Fibroblast of skin of scalp (primary cell): ENCODE measurements at regions not wholly inside any gene's neighbourhood (a gene's known extent, or its start where the extent isn't known, plus 50 kb on each side); places are given as distances from the start of the nearest gene placed in this dataset.

Experiments used
- DNase-seq: peaks from one replicate; pipeline ENCODE4 v3.0.0-alpha.2; 2013

DNA sequence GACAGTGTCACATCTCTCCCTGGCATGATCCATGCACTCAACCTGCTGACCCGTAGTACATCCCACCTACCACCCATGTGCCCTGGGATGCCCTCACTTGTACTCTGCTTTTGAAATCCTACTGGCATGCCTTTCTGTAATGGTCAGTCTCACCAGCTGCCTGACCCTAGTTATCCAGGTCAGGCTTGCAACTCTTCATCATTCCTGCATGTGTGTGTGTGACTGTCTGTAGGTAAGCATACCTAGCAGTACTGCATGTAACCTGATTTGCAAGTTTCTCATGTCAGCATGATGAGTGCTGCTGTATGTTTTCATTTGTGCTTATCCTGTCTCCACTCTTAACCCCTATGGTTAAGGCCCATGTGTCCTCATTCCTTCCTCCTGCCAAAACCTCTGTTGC is 202.0 kb upstream of the MTNR1B start:
- no peak for DNase-seq

DNA sequence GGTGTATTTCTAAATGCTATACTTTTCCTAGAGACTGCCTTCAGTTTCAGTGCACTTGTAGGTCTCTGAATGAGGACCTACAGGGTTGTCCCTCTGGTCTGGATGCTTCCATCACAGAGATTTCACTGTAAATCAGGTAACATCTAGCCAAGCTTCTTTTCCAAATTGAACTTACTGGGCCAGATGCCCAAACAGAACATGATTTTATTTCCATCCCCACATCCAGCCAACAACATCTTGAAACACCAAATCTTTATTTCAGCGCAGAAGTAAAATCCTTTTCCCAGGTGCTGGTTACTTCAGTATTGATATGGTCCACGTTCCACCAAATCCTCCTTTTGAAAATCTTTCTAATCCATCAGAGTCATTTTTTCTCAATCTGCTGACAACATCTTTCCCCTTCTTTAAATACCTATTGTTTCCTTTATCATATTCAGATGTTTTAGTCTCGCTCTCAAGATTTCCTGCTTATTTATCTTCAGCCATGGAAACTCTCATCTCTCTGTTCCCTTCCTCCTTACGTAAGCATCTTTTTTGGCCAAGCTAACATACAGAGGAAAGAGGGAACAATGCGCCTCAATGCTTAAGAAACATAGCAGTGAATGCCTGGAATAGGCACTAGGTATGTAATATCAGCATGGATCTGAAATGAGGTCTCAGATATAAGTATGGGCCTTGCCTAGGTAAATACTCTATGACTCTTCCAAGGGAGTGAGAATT is 201.2 kb upstream of the MTNR1B start:
- no peak for DNase-seq

DNA sequence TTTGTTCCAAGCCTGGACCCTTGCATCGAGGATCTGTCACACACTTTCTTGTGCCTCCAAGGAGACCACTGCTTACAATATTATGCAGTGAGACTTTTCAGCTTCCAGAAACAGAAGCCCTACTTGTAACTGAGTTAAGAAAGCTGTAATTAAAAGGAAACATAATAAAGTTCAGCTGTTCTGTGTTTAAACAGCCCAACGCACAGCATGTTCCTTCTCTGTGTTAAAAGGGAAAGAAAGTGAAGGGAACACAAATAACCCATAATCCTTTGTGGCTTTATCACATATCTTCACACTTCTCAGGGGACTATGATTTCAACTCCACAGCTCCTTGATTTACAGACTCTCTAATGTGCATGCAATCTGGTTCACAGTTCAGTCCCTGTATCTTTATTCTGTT is 200.3 kb upstream of the MTNR1B start:
- DNase-seq: no peak

DNA sequence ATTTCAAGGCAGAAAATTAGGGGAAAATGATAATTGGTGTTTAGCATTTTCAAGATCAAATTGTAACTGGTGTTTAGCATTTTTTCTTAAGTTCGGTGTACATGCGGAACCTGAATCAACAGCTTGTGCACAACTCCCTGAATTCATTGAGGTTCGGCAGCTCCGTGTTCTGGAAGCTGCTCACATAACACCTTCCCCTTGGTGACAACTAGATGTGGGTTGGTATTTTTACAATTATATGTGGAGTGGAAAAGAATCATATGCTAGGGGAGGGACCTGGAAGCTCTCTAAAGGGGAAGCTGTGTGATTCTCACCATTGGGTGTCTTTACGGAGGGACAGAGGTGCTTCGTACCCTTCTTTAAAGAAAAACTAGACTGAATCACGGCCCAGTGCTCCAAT is 199.0 kb upstream of the MTNR1B start:
- no peak for DNase-seq

DNA sequence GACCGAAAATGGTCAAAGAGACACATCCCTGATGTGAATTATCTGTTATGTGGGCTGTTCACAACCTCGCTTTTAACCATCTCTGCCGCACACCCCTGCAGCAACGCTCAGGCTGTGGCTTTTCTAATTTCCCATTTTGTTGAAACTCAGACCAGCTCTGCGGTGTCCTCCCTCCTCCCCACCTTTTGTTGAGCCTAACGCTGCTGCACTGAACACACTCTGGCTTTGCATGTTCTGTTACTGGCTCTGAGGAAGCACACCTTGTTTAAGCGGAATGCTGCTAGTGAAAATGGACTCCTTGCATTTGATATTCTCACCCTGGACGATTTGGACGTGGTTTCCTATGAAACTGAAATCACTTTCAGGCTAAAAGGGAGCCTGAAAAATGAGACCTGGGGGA is 198.5 kb upstream of the MTNR1B start:
- DNase-seq: no peak

DNA sequence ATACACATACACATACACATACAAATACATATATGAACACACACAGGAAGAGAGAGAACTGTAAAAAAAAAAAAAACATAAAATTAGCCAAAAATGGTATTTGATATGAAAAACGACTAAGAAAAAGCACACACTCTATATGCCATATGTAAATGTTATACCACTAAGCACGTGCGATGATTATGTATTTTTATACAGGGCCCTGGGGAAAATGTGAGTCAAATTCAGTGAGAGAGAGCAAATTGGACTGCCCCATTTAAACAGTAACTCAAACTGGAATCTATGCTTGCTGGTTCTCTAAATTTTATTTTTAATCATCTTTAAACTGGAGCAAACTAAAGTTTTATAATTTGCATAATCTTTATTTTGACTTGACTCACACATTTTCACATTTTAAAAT is 197.8 kb upstream of the MTNR1B start:
- no peak for DNase-seq

DNA sequence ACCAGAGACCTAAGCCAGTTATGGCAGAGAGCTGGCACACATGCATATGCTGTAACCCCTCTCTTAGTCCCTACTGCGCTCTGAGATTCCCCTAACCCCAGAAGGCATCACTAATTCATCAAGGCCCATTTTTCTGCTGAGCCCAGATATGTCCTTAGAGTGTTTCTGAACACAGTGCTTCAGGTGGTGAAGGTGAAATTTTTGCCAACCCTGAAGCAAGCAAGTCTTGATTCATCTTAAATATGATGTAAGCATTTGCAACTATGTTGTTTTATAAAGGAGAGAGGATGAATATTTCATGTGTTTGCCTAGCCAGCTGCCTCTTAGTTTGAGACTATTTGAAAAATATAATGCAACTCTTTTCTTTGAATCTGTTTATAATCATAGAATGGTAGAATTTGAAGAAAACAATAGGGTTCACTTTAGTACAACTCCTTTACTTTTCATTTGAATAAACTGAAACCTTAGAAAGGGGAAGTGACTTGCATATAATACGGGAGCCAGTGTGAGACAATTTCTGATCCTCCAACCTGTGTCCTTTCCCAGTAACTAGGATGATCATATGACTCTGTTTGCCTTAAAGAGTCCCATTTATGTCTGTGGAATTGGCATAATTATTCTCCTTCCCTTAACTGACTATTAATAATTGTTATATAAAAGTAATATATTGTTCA is 194.3 kb upstream of the MTNR1B start:
- DNase-seq: no peak

DNA sequence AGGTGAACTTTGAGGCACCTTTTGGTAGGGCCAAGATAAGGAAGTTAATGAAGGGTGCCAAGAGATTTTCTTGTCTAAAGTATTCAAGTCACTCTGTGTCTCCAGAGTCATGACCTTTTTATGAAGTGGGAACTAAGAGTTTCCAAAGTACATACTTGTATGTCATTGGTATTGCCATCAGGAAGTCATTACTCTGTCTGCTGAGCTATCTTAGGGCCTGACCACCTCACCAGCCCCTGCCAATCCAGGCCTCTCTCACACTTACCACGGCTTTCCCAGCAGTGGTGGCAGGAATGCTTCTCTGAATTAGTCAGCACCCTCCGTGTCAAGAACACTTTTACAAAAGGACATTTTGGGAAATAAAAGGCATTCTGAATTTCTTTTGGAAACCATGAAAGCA is 192.8 kb upstream of the MTNR1B start:
- DNase-seq: peak; percentile 56

DNA sequence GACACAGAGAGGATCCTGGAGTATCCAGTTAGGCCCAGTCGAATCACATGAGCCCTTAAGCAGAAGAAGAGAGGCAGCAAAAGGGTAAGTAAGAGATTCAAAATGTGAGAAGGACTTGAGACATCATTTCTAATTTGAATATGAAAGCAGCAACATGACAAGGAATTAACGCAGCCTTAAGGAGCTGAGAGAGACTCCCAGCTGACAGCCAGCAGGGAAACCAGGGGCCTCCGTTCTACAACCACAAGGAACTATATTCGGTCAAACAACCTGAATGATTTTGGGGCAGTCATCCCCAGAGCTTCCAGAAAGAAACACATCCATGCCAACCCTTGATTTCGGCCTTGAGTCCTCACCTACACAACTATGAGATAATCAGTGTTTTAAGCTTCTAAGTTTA is 189.7 kb upstream of the MTNR1B start:
- DNase-seq: no peak

DNA sequence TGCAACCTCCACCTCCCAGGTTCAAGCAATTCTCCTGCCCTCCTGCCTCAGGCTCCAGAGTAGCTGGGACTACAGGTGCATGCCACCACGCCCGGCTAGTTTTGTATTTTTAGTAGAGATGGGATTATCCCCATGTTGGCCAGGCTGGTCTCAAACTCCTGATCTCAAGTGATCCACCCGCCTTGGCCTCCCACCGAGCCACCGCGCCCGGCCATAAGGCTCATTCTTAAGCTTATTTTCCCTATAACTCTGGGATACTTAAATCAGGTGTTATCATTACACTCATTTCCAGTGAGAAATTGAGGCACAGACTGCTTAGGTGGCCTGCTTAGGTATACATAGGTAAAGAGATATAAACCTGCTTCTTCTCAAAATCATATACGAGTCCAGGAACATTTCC is 188.3 kb upstream of the MTNR1B start:
- no peak for DNase-seq

DNA sequence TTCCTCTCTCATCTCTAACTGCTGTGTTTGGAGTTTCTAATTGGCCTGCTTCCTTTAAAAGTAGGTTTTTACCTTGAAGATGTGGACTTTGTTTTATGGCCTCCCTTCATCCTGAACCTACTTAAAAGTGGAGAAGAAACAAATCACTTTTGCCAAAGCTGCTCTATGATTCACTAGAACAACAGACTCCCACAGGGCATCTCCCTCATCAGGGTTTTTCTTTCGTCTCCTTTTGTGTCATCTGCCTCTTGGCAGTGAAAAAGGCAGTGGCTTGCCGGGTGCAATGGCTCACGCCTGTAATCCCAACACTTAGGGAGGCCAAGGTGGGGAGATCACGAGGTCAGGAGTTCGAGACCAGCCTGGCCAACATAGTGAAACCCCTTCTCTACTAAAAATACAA is 186.6 kb upstream of the MTNR1B start:
- peak; percentile 9 for DNase-seq

DNA sequence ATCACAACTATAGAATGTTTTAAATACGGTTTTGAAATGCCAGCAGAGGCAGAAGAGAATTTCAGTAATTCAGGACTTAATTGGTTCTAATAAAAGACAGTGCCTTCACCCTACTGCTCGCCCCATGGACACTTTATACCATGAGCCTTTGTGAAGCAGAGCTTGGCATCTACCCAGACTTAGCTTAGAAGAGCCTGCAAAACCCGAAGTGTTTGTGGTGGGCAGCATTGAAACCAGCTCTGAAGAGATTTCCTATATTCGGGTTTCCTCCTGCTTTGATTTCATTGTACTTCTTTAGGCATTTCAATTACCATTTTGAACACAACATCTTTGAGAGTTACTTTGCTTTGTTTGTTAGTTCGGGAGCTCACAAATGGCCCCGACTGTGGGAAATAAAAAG is 185.1 kb upstream of the MTNR1B start:
- peak; percentile 26 for DNase-seq

DNA sequence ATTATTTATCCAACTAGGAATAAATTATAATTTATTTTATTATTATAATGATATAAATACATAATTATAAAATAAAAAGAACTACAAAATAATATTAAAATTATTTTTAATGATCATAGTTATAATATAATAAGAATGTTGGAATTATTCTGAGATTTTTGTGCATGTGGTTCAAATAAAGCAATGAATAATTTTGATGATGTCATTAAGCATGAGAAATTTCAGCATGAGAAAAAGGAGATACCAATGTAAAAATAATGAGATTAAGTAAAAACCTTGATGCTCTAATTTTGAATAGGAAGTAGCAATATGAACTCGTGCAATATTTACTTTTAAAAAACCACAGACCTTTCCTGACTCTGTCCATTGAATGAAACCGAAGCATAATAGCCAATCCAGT is 181.8 kb upstream of the MTNR1B start:
- DNase-seq: no peak

DNA sequence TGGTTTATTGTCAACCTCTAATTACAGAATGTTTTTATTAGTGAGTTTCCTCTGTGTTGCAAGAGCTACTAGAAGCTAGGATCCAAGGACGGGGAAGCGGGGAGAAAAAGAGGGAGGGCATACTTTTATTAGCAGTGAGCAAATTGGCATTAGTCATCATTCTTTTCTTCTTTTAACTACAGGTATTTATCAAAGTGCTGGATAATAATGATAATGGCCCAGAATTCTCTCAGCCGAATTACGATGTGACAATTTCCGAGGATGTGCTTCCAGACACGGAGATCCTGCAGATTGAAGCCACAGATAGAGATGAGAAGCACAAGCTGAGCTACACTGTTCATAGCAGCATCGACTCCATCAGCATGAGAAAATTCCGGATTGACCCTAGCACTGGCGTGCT is 179.7 kb upstream of the MTNR1B start:
- DNase-seq: no peak

DNA sequence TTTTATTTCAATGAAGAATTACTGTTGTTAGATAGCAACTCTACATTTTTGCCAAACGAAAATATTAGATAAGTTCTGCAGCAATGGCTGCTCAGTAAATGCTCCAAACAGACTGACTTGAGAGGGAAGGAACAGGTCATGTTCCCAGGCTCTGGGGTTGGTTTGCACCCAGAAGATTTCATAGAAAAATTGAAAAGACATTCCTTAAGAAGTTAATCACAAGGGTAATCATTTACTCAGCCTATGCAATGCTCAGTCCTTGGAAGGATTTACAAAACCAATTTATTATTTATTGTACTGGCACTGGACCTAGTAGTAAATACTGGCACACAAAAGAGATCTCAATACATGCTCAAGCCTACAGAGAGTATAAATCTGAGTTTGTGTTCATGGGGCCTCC is 179.1 kb upstream of the MTNR1B start:
- no peak for DNase-seq

DNA sequence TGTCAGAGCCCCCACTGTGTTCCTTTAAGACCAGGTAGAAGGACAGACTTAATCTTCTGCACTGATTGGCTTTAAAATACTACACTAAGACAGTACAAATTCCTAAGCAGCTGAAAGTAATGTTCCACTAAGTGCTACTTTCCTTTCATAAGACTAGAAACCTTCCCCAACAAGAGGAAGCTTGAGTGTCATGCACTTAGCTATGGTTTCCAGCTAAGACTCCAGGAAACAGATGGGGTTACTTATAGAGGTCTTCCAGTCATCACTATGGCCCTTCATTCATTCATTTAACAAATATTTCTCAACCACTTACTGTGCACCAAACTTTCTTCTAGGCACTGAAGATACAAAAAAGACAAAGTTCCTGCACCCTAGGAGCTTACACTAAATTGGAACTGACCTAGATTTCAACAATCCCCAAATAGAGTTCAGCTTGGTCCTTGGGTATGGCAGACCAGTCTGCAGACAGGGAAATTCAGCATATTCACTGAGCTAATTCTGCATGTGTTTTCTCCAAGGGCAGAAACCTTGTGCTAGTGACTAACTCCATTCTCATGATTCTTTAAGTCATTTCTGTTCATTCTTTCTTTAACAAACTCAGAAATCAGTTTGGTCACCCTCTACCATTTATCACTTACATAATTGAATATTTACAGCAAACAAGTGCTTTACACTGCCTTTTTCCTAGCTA is 178.4 kb upstream of the MTNR1B start:
- DNase-seq: no peak

DNA sequence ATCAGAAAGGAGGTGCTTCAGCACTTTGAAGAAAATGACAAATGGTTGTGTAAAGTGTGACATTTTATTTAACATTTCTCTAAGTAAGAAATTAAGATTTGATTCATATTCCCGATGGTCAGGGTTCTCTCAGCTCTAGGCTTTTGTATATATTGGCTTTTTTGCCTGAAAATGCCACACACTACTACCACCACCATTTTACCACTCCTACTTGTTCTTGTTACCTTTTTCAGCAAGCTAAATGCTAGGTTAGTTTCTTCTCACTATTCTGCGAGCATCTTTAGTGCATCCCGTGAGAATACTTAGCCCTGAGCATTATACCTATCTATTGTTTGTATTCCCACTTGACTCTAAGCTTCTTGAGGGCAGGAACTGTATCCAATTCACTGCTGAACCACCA is 177.6 kb upstream of the MTNR1B start:
- no peak for DNase-seq

DNA sequence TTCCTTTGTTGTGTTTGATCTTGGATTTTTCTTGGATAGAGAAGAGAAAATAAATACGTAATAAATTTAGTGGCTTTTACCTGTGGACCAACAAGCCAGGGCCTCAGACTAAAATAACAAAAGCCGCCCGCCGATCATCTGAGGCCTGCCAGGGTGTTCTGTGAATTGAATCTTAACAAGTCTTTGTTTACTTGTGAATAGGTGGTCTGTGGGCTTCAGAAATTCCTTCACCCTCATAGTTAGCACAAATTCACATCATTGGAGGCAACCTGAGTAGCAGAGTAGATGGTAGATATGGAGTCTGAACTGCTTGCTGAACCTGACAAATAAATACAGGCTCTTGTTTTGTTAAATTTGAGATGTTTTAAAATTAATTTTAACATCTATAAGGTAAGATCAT is 176.3 kb upstream of the MTNR1B start:
- no peak for DNase-seq

DNA sequence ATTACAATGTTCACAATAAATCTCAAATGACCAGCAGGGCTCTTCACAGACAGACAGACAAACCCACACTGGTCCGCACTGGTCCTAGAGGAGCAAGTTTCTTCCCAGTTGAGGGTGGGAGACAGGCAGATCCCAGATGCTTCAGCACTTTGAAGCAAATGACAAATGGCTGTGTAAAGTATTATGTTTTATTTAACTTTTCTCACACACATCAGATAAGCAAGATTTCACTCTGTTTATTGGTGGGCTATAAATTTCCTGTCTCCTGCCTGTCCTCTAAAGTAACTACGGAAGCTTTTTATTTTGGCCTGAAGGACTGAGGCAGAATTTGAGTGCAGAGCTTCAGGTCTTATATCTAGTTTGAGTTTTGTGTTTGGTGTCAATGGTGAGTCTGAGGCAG is 174.7 kb upstream of the MTNR1B start:
- no peak for DNase-seq

DNA sequence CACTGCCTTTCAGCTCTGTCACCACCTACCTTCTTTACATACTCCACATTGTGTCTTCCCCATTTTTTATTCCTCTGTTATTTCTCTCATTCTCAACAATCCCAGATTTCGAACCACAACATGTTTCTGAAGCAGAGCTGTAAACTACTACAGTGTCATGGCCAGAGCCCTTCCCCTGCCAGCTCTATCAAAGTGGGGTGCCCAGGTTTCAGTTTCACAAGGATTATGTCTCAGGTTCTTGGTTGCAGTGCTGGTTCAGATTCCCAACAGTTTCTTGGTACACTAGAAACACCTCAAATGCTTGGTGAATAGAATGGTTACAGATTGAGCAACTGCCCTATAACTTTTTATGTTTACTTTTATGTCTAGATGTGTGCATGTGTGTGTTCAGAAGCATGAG is 172.7 kb upstream of the MTNR1B start:
- no peak for DNase-seq

DNA sequence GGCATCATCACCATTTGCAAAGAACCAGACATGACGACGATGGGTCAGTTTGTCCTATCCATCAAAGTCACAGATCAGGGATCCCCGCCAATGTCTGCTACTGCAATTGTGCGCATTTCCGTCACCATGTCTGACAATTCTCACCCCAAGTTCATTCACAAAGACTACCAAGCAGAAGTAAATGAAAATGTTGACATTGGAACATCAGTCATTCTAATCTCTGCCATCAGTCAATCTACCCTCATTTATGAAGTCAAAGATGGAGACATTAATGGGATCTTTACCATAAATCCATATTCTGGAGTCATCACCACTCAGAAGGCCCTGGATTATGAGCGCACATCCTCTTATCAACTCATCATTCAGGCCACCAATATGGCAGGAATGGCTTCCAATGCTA is 171.6 kb upstream of the MTNR1B start:
- no peak for DNase-seq

DNA sequence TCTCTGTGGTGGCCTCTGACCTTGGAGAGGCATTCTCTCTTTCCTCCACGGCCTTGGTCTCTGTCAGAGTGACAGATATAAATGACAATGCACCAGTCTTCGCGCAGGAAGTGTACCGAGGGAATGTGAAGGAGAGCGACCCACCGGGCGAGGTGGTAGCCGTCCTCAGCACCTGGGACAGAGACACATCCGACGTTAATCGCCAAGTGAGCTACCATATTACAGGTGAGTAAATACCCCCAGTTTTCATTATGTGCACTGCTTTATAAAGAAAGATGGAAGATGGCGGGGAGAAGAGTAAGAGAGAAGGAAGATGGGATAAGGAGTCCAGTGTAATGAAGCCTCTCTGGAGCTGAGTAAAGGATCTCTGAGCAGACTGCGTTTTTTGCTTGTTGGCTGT is 167.8 kb upstream of the MTNR1B start:
- no peak for DNase-seq

DNA sequence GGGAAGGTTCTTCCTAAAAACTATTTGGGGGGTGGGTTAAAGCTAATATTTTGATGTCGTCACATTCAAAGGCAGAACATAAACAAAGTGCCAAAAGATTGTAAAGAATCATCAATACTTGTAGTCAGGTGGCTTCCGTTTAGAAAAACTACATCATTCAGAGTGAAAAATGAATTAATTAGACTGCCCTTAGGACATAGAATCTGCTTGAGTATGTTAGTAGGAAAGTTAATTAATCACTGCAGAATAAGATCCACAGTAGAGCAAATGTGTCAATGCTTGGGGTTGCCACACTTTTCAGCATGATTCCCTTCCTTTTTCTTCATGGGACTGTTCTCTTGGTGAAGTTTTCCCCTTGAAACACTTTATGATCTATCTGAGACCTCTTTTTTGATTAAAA is 166.8 kb upstream of the MTNR1B start:
- DNase-seq: no peak

DNA sequence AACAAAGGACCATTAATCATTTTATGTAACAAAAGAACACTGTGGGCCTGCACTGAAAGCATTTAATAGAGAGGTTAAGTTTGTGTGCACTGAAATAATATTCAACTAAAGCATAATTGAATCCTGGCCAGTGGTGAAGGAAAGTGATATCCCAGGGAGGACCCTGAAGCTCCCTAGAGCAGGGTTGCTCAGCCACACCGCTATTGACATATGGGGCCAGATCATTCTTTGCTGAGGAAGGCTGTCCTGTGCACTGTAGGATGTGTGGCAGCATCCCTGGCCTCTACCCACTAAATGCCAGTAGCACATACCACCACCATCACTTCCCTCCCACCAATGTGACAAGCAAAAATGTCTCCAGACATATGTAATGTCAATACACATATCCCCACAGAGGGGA is 166.1 kb upstream of the MTNR1B start:
- no peak for DNase-seq
